GM12878 (cell line): ENCODE measurements at regions not wholly inside any gene's neighbourhood (a gene's known extent, or its start where the extent isn't known, plus 50 kb on each side); places are given as distances from the start of the nearest gene placed in this dataset.

Source experiments
- ATAC-seq: fragments of 200-7000 bp; cut with Tn5 transposase; 3 replicates; pipeline ENCODE4 v1.9.1; 2020; ENCODE audit warnings: mild to moderate bottlenecking, moderate library complexity
- BruUV-seq: library from RNA; stranded (reverse); fragments of 400-500 nt; replicated peaks from 2 replicates; lab custom pipeline; 2021; lab: Mats Ljungman, UMichigan
- CTCF ChIA-PET: fragments of 300-600 bp; sonication (Branson Sonifier 250); formaldehyde crosslinking; extraction: SDS; loops from one replicate; lab custom pipeline; 2021; ENCODE audit warnings: inconsistent platforms; lab: Yijun Ruan, JAX
- POLR2A ChIA-PET: fragments of 350-600 bp; formaldehyde crosslinking; extraction: SDS; loops from one replicate; lab custom pipeline; 2021; ENCODE audit warnings: inconsistent platforms; lab: Charles Lee
- RAD21 ChIA-PET: fragments of 300-600 bp; sonication (Branson Sonifier 250); formaldehyde crosslinking; loops from one replicate; lab custom pipeline; 2023; ENCODE audit warnings: antibody characterized with exemption; ENCODE audit not compliant: unreplicated experiment; lab: Charles Lee
- SMC1A ChIA-PET: fragments of 300-600 bp; sonication (Branson Sonifier 250); formaldehyde crosslinking; loops from one replicate; lab custom pipeline; 2023; ENCODE audit not compliant: unreplicated experiment, uncharacterized antibody; lab: Charles Lee
- DNase-seq: peaks from one replicate; pipeline ENCODE4 v3.0.0-alpha.2; 2011; ENCODE audit warnings: low read depth, low spot score
- FAIRE-seq: peaks from 3 replicates; lab custom pipeline; 2011; peaks lifted over from hg19 to GRCh38; lab: Jason Lieb, UNC
- H2AFZ ChIP-seq: 2 replicates; pipeline ENCODE4 v1.6.0; 2011; ENCODE audit warnings: low read depth, low read length, control low read depth; ENCODE audit not compliant: control insufficient read depth
- H3K27ac ChIP-seq: 2 replicates; pipeline ENCODE4 v1.5.1; 2011; ENCODE audit warnings: control low read depth; ENCODE audit not compliant: control insufficient read depth, insufficient read depth
- H3K27me3 ChIP-seq, 2 experiments: replicated peaks in 1 of 2; 2 replicates each; pipeline versions ENCODE4 v1.6.0 to v1.6.1; 2011; ENCODE audit warnings: low read length in 1 of 2; ENCODE audit not compliant: control insufficient read depth in 2 of 2, insufficient read depth in 2 of 2
- H3K36me3 ChIP-seq, 2 experiments: 2 replicates each; pipeline ENCODE4 v1.5.1; 2011; ENCODE audit warnings: low read length in 1 of 2; ENCODE audit not compliant: control insufficient read depth in 2 of 2, insufficient read depth in 2 of 2
- H3K4me1 ChIP-seq: 2 replicates; pipeline ENCODE4 v1.6.1; 2011; ENCODE audit warnings: mild to moderate bottlenecking, low read length, moderate library complexity, mixed read lengths; ENCODE audit not compliant: control insufficient read depth, insufficient read depth
- H3K4me2 ChIP-seq: 2 replicates; pipeline ENCODE4 v1.6.0; 2011; ENCODE audit warnings: control low read depth; ENCODE audit not compliant: control insufficient read depth, insufficient read depth
- H3K4me3 ChIP-seq: fragments of 200-600 bp; sonication (generic); 2 replicates; pipeline ENCODE4 v1.5.1; 2016
- H3K79me2 ChIP-seq: 2 replicates; pipeline ENCODE4 v1.6.0; 2011; ENCODE audit warnings: low read length; ENCODE audit not compliant: control insufficient read depth, insufficient read depth
- H3K9ac ChIP-seq: 2 replicates; pipeline ENCODE4 v1.8.0; 2011; ENCODE audit warnings: low read length, control low read depth, mixed read lengths; ENCODE audit not compliant: control insufficient read depth, insufficient read depth
- H3K9me3 ChIP-seq: replicated peaks from 3 replicates; pipeline ENCODE4 v1.5.1; 2011; ENCODE audit warnings: mild to moderate bottlenecking, low read length; ENCODE audit not compliant: control insufficient read depth, insufficient read depth
- H4K20me1 ChIP-seq: 2 replicates; pipeline ENCODE4 v1.6.0; 2011; ENCODE audit not compliant: control insufficient read depth, insufficient read depth
- CBFB ChIP-seq: IDR thresholded peaks from 2 replicates; pipeline ENCODE4 v1.6.1; 2016; ENCODE audit warnings: antibody characterized with exemption, low read depth
- CREB1 ChIP-seq: IDR thresholded peaks from 2 replicates; pipeline ENCODE4 v1.6.1; 2012; ENCODE audit warnings: low read depth, mild to moderate bottlenecking, inconsistent platforms
- EP300 ChIP-seq, 2 experiments: fragments of 150-350 bp in 1 of 2; IDR thresholded peaks; 2 replicates each; pipeline ENCODE4 v1.6.1; 2011 to 2012; ENCODE audit warnings: low read depth in 2 of 2, low read length in 2 of 2, borderline replicate concordance in 1 of 2, improper control_type of control experiment in 1 of 2, inconsistent platforms in 1 of 2; ENCODE audit not compliant: control insufficient read depth in 1 of 2
- GABPA ChIP-seq: IDR thresholded peaks from 2 replicates; pipeline ENCODE4 v1.6.1; 2014; ENCODE audit warnings: antibody characterized with exemption, low read depth, mild to moderate bottlenecking, inconsistent platforms
- GATAD2B ChIP-seq: fragments of 450-650 bp; conservative IDR thresholded peaks from 2 replicates; pipeline ENCODE4 v1.6.1; 2017; ENCODE audit warnings: low read depth, mild to moderate bottlenecking, moderate library complexity
- POLR2AphosphoS2 ChIP-seq: IDR thresholded peaks from 2 replicates; pipeline ENCODE4 v1.6.1; 2011; ENCODE audit warnings: low read depth, mild to moderate bottlenecking, low read length, improper control_type of control experiment, moderate library complexity
- STAT1 ChIP-seq: fragments of 450-650 bp; conservative IDR thresholded peaks from 2 replicates; pipeline ENCODE4 v1.6.1; 2014; ENCODE audit warnings: antibody characterized with exemption, mild to moderate bottlenecking
- SUPT20H ChIP-seq: IDR thresholded peaks from 2 replicates; pipeline ENCODE4 v1.6.1; 2011; ENCODE audit warnings: low read depth, mild to moderate bottlenecking, low read length, moderate library complexity, borderline replicate concordance; ENCODE audit not compliant: control insufficient read depth
- USF2 ChIP-seq: IDR thresholded peaks from 2 replicates; pipeline ENCODE4 v1.6.1; 2011; ENCODE audit warnings: low read depth, low read length, improper control_type of control experiment, borderline replicate concordance
- ZBTB40 ChIP-seq: fragments of 450-650 bp; IDR thresholded peaks from 2 replicates; pipeline ENCODE4 v1.6.1; 2016; ENCODE audit warnings: mild to moderate bottlenecking, moderate library complexity, borderline replicate concordance
- ZNF687 ChIP-seq: fragments of 450-650 bp; IDR thresholded peaks from 2 replicates; pipeline ENCODE4 v1.6.1; 2017; ENCODE audit warnings: mild to moderate bottlenecking, moderate library complexity
- WGBS: methylation state at CpG from one replicate; pipeline ENCODE4 v1.1.6; 2016; ENCODE audit warnings: low lambda C conversion rate; ENCODE audit not compliant: insufficient replicate concordance, insufficient coverage; ENCODE audit errors: missing lambda C conversion rate; 5-methylcytosine and 5-hydroxymethylcytosine counted together
- in situ Hi-C: fragments of 300-500 bp; cut with MboI; formaldehyde crosslinking; loops from 9 replicates; pipeline ENCODE4 v1.14.3; 2018; ENCODE audit warnings: mixed read lengths
- intact Hi-C: fragments of 100-400 bp; cut with micrococcal nuclease; formaldehyde crosslinking; loops from one replicate; pipeline ENCODE4 v1.14.2; 2022; ENCODE audit not compliant: unreplicated experiment

- SMC1A ChIA-PET: no interaction called here
- H3K27ac ChIP-seq: no peak overlapping the region
- H3K9me3 ChIP-seq: no peaks in the 10 kb centered on the region
- POLR2A ChIA-PET: no interaction called here
- no peak overlapping the region for H2AFZ ChIP-seq
- peaks cover 0 to 3% of the 10 kb centered on the region in 2 experiments; a peak in 2 of 4 replicates for H3K27me3 ChIP-seq
- no peaks in the 10 kb centered on the region for H4K20me1 ChIP-seq
- WGBS: 2% methylated on average over 2 of the region's 2 CpGs
- no peak overlapping the region for H3K4me2 ChIP-seq
- no peaks in the 10 kb centered on the region for H3K36me3 ChIP-seq
- intact Hi-C loops (no loop called here), in situ Hi-C loops (no loop called here)
- no TSS peak for BruUV-seq
- no peak overlapping the region for H3K4me3 ChIP-seq
- ATAC-seq: no peak
- no peaks in the 10 kb centered on the region for H3K4me1 ChIP-seq
- RAD21 ChIA-PET: no interaction called here
- no peak for DNase-seq
- H3K9ac ChIP-seq: no peak overlapping the region
- FAIRE-seq: no peak
- CTCF ChIA-PET: no interaction called here
- no peaks in the 10 kb centered on the region for H3K79me2 ChIP-seq
- TF ChIP-seq USF2: no peak
- no peak for TF ChIP-seq EP300 (IDR thresholded peaks at IDR 0.05; ENCODE audit: borderline replicate concordance in 1 of 2, control insufficient read depth in 1 of 2, low read depth in 2 of 2, low read length in 2 of 2)
- TF ChIP-seq CREB1: no peak
- no peak for TF ChIP-seq ZNF687
- no peak for TF ChIP-seq CBFB
- no peak for TF ChIP-seq ZBTB40
- TF ChIP-seq GATAD2B: no peak
- no peak for TF ChIP-seq POLR2AphosphoS2
- TF ChIP-seq GABPA: no peak
- TF ChIP-seq STAT1: no peak
- no peak for TF ChIP-seq SUPT20H
Observed at GRCh38 chr6:10330515-10330914, 84.4 kb downstream of the TFAP2A start.
